Liver (tissue), 8 donors: ENCODE measurements at regions not wholly inside any gene's neighbourhood (a gene's known extent, or its start where the extent isn't known, plus 50 kb on each side); places are given as distances from the start of the nearest gene placed in this dataset.

Experiments
- DNase-seq: peaks from one replicate; pipeline ENCODE4 v3.0.0-alpha.2; 2017; ENCODE audit warnings: low spot score
- H3K27ac ChIP-seq, 2 donors: one replicate each; pipeline ENCODE4 v1.7.0; 2013; ENCODE audit warnings: inconsistent platforms in 2 of 2, low read length in 2 of 2, control low read depth in 1 of 2, low read depth in 1 of 2, mild to moderate bottlenecking in 1 of 2
- H3K27me3 ChIP-seq, 4 donors: one replicate each; pipeline versions ENCODE4 v1.6.1 to v1.7.0; 2013; ENCODE audit warnings: low read length in 3 of 4, inconsistent platforms in 1 of 4, mild to moderate bottlenecking in 1 of 4, moderate library complexity in 1 of 4; ENCODE audit not compliant: control insufficient read depth in 4 of 4, insufficient read depth in 4 of 4
- H3K36me3 ChIP-seq, 4 donors: one replicate each; pipeline versions ENCODE4 v1.6.1 to v1.7.0; 2013; ENCODE audit warnings: low read length in 3 of 4, mild to moderate bottlenecking in 3 of 4, low read depth in 1 of 4, moderate library complexity in 1 of 4; ENCODE audit not compliant: control insufficient read depth in 4 of 4, insufficient read depth in 3 of 4
- H3K4me1 ChIP-seq, 4 donors: one replicate each; pipeline versions ENCODE4 v1.6.1 to v1.7.0; 2013; ENCODE audit warnings: low read length in 3 of 4, mild to moderate bottlenecking in 3 of 4, moderate library complexity in 1 of 4; ENCODE audit not compliant: control insufficient read depth in 4 of 4, insufficient read depth in 4 of 4
- H3K4me3 ChIP-seq, 3 donors: one replicate each; pipeline versions ENCODE4 v1.6.1 to v1.7.0; 2013; ENCODE audit warnings: low read length in 3 of 3, control low read depth in 1 of 3, low read depth in 1 of 3, mild to moderate bottlenecking in 1 of 3
- H3K9ac ChIP-seq, 2 donors: one replicate each; pipeline ENCODE4 v1.7.0; 2013; ENCODE audit warnings: low read length in 2 of 2, mild to moderate bottlenecking in 2 of 2, moderate library complexity in 2 of 2, control low read depth in 1 of 2, low read depth in 1 of 2
- H3K9me3 ChIP-seq, 4 donors: one replicate each; pipeline versions ENCODE4 v1.6.1 to v1.7.0; 2013; ENCODE audit warnings: low read length in 3 of 4; ENCODE audit not compliant: control insufficient read depth in 4 of 4
- ATF3 ChIP-seq: IDR thresholded peaks from 2 replicates; pipeline ENCODE4 v1.6.1; 2016; ENCODE audit warnings: antibody characterized with exemption
- CTCF ChIP-seq: fragments of 150-350 bp; IDR thresholded peaks from 2 replicates; pipeline ENCODE4 v1.5.1; 2017; ENCODE audit warnings: improper control_type of control experiment, low read depth, low read length; ENCODE audit not compliant: missing input control
- EGR1 ChIP-seq, 2 donors: IDR thresholded peaks; 2 replicates each; pipeline ENCODE4 v1.6.1; 2016 to 2018; ENCODE audit warnings: antibody characterized with exemption in 2 of 2, low read depth in 2 of 2
- FOXA1 ChIP-seq: IDR thresholded peaks from 2 replicates; pipeline ENCODE4 v1.6.1; 2016; ENCODE audit warnings: antibody characterized with exemption
- GABPA ChIP-seq, 2 donors: IDR thresholded peaks in 1 of 2; conservative IDR thresholded peaks in 1 of 2; 2 replicates each; pipeline ENCODE4 v1.6.1; 2016; ENCODE audit warnings: antibody characterized with exemption in 2 of 2, mild to moderate bottlenecking in 1 of 2, moderate library complexity in 1 of 2
- HNF4A ChIP-seq, 2 donors: conservative IDR thresholded peaks; 2 replicates each; pipeline ENCODE4 v1.6.1; 2016; ENCODE audit warnings: antibody characterized with exemption in 2 of 2, mild to moderate bottlenecking in 2 of 2
- HNF4G ChIP-seq: IDR thresholded peaks from 2 replicates; pipeline ENCODE4 v1.6.1; 2016; ENCODE audit warnings: antibody characterized with exemption
- JUND ChIP-seq, 2 donors: IDR thresholded peaks; 2 replicates each; pipeline ENCODE4 v1.6.1; 2016; ENCODE audit warnings: antibody characterized with exemption in 2 of 2
- NR2F2 ChIP-seq: IDR thresholded peaks from 2 replicates; pipeline ENCODE4 v1.6.1; 2016; ENCODE audit warnings: antibody characterized with exemption
- SP1 ChIP-seq: IDR thresholded peaks from 2 replicates; pipeline ENCODE4 v1.6.1; 2018; ENCODE audit warnings: antibody characterized with exemption, mild to moderate bottlenecking
- TAF1 ChIP-seq: conservative IDR thresholded peaks from 2 replicates; pipeline ENCODE4 v1.6.1; 2016; ENCODE audit warnings: antibody characterized with exemption, mild to moderate bottlenecking
- YY1 ChIP-seq: IDR thresholded peaks from 2 replicates; pipeline ENCODE4 v1.6.1; 2016; ENCODE audit warnings: antibody characterized with exemption, mild to moderate bottlenecking
- ZBTB33 ChIP-seq: IDR thresholded peaks from 2 replicates; pipeline ENCODE4 v1.6.1; 2016; ENCODE audit warnings: antibody characterized with exemption
- WGBS: extraction: QIAGEN DNeasy Blood & Tissue Kit; methylation state at CpG from one replicate; pipeline ENCODE4 v1.1.7; 2013; 5-methylcytosine and 5-hydroxymethylcytosine counted together
- donor health status: healthy.
- donor health status: healthy.
- donor health status: healthy.
- donor health status: healthy.
- donor health status: healthy.

GRCh38 chr5:22958462-22959262 lies 105.5 kb upstream of the CDH12 start:
- TF ChIP-seq ATF3 (no peak), GABPA (IDR thresholded peaks at IDR 0.05 in 1 of 2, conservative IDR thresholded peaks at IDR 0.05 in 1 of 2) (no peak), EGR1 (IDR thresholded peaks at IDR 0.05; ENCODE audit: low read depth in 2 of 2) (no peak), FOXA1 (no peak), SP1 (no peak), TAF1 (no peak), CTCF (no peak), NR2F2 (no peak), ZBTB33 (no peak), YY1 (no peak), JUND (IDR thresholded peaks at IDR 0.05) (no peak), HNF4G (no peak), HNF4A (conservative IDR thresholded peaks at IDR 0.05) (no peak)
- Histone ChIP-seq H3K9ac (no peak overlapping the region), H3K9me3 (no peaks in the 10 kb centered on the region), H3K27ac (no peak overlapping the region), H3K27me3 (no peaks in the 10 kb centered on the region), H3K4me3 (no peak overlapping the region), H3K4me1 (no peaks in the 10 kb centered on the region), H3K36me3 (no peaks in the 10 kb centered on the region)
- WGBS = 86% methylated on average over 3 of the region's 3 CpGs
- no peak for DNase-seq

GRCh38 chr5:22947921-22948320 lies 94.8 kb upstream of the CDH12 start:
- no peak overlapping the region for H3K9ac ChIP-seq
- 92% methylated on average over 1 of the region's 1 CpG for WGBS
- H3K4me3 ChIP-seq = no peak overlapping the region
- H3K4me1 ChIP-seq = no peaks in the 10 kb centered on the region
- no peaks in the 10 kb centered on the region for H3K27me3 ChIP-seq
- no peak overlapping the region for H3K27ac ChIP-seq
- no peaks in the 10 kb centered on the region for H3K36me3 ChIP-seq
- DNase-seq = no peak
- TF ChIP-seq FOXA1 (no peak), NR2F2 (no peak), EGR1 (IDR thresholded peaks at IDR 0.05; ENCODE audit: low read depth in 2 of 2) (no peak), SP1 (no peak), JUND (IDR thresholded peaks at IDR 0.05) (no peak), CTCF (no peak)
- H3K9me3 ChIP-seq = no peaks in the 10 kb centered on the region
